ENCODE measurements at regions not wholly inside any gene's neighbourhood (a gene's known extent, or its start where the extent isn't known, plus 50 kb on each side); places are given as distances from the start of the nearest gene placed in this dataset.

GRCh38 chr13:29654843-29655547, 59.5 kb upstream of the SLC7A1 start:
- no peak for DNase-seq

GRCh38 chr13:29654384-29654783, 58.9 kb upstream of the SLC7A1 start:
- no peak for DNase-seq

GRCh38 chr13:29648760-29649159, 53.3 kb upstream of the SLC7A1 start:
- no peak for DNase-seq

Data from NCI-H1092 (cell line).